ENCODE measurements at regions not wholly inside any gene's neighbourhood (a gene's known extent, or its start where the extent isn't known, plus 50 kb on each side); places are given as distances from the start of the nearest gene placed in this dataset.

DNA sequence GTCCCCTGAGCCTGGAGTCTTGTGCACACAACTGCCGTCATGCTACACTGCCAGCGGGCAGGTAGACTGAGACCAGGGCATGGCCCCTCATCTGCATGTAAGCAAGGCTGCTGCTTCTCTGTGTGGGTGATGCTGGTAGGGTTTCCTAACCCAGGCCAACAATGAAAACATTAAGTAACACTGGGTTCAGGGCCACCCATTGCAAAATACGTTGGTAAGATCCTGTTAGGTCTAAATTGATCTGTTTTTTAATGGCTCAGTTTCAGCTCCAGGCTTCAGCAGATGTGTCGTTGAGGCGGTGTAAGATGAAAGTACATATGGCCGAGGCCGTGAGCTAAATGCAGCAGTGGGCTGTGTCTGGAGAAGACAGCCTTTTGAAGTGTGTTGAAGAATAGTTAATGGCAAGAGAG, 383.4 kb downstream of the IRS2 start:
- Mint-ChIP-seq H3K27ac (ENCODE audit: unreplicated experiment) (no peak overlapping the region), H3K27me3 (ENCODE audit: low read depth, unreplicated experiment) (no peaks in the 10 kb centered on the region), H3K9me3 (ENCODE audit: unreplicated experiment) (peaks cover 2% of the 10 kb centered on the region), H3K4me3 (ENCODE audit: unreplicated experiment) (no peak overlapping the region), H3K36me3 (ENCODE audit: low read depth, unreplicated experiment) (no peaks in the 10 kb centered on the region), H3K4me1 (ENCODE audit: low read depth, unreplicated experiment) (peaks cover 2% of the 10 kb centered on the region)
- H3K9me3 ChIP-seq (ENCODE audit: insufficient read depth, low read depth, low read length), result no peaks in the 10 kb centered on the region
- H3K9ac ChIP-seq (ENCODE audit: low read length), result no peak overlapping the region
- H3K4me2 ChIP-seq (ENCODE audit: low read length), result no peak overlapping the region
- FAIRE-seq (no peak), DNase-seq (ENCODE audit: low read depth) (no peak)
- no peak overlapping the region for H2AFZ ChIP-seq (ENCODE audit: low read depth, low read length)
- TF ChIP-seq, protein P1, sequence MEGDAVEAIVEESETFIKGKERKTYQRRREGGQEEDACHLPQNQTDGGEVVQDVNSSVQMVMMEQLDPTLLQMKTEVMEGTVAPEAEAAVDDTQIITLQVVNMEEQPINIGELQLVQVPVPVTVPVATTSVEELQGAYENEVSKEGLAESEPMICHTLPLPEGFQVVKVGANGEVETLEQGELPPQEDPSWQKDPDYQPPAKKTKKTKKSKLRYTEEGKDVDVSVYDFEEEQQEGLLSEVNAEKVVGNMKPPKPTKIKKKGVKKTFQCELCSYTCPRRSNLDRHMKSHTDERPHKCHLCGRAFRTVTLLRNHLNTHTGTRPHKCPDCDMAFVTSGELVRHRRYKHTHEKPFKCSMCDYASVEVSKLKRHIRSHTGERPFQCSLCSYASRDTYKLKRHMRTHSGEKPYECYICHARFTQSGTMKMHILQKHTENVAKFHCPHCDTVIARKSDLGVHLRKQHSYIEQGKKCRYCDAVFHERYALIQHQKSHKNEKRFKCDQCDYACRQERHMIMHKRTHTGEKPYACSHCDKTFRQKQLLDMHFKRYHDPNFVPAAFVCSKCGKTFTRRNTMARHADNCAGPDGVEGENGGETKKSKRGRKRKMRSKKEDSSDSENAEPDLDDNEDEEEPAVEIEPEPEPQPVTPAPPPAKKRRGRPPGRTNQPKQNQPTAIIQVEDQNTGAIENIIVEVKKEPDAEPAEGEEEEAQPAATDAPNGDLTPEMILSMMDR (IDR thresholded peaks at IDR 0.05; ENCODE audit: insufficient read depth, low read depth, low read length), result no peak
- TF ChIP-seq EZH2 (IDR thresholded peaks at IDR 0.05; ENCODE audit: insufficient read depth, low read length), result no peak
- H3K27ac ChIP-seq (ENCODE audit: low read depth, low read length), result no peak overlapping the region
- H3K79me2 ChIP-seq (ENCODE audit: insufficient read depth, low read length), result no peaks in the 10 kb centered on the region
- H3K36me3 ChIP-seq (ENCODE audit: insufficient read depth, low read length), result no peaks in the 10 kb centered on the region
- H4K20me1 ChIP-seq (ENCODE audit: insufficient read depth, low read length), result no peaks in the 10 kb centered on the region
- H3K4me3 ChIP-seq (ENCODE audit: insufficient read depth, low read depth, low read length), result no peak overlapping the region
- no peaks in the 10 kb centered on the region for H3K27me3 ChIP-seq (ENCODE audit: insufficient read depth, low read length)
- H3K4me1 ChIP-seq (ENCODE audit: insufficient read depth, low read length), result no peaks in the 10 kb centered on the region

DNA sequence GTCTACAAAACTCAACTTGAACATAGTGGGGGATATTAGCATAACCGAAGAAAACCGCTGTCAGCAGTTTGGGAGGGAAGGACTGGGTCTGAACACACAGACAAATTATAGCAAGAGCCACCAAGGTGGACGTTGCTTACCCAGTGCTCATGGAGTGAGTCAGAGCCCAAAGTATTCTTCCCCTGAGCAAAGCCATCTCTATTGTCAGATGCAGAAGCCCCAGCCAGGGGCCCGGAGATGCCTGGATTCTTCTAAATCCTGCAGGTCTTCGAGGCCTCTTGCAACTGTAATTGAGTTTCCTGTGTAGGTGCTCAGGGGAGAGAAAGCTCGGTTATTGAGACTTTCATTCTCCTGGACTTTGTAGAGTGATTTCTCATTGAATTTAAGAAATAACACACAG, 384.5 kb downstream of the IRS2 start:
- Histone ChIP-seq H3K9me3 (ENCODE audit: insufficient read depth, low read depth, low read length) (no peaks in the 10 kb centered on the region), H3K36me3 (ENCODE audit: insufficient read depth, low read length) (no peaks in the 10 kb centered on the region), H3K27ac (ENCODE audit: low read depth, low read length) (no peak overlapping the region), H3K4me1 (ENCODE audit: insufficient read depth, low read length) (no peaks in the 10 kb centered on the region), H3K79me2 (ENCODE audit: insufficient read depth, low read length) (no peaks in the 10 kb centered on the region), H4K20me1 (ENCODE audit: insufficient read depth, low read length) (no peaks in the 10 kb centered on the region), H2AFZ (ENCODE audit: low read depth, low read length) (no peak overlapping the region), H3K4me2 (ENCODE audit: low read length) (no peak overlapping the region), H3K27me3 (ENCODE audit: insufficient read depth, low read length) (no peaks in the 10 kb centered on the region), H3K4me3 (ENCODE audit: insufficient read depth, low read depth, low read length) (no peak overlapping the region), H3K9ac (ENCODE audit: low read length) (no peak overlapping the region)
- Mint-ChIP-seq H3K9me3 (ENCODE audit: unreplicated experiment) (peaks cover 2% of the 10 kb centered on the region), H3K27ac (ENCODE audit: unreplicated experiment) (no peak overlapping the region), H3K27me3 (ENCODE audit: low read depth, unreplicated experiment) (no peaks in the 10 kb centered on the region), H3K4me3 (ENCODE audit: unreplicated experiment) (no peak overlapping the region), H3K36me3 (ENCODE audit: low read depth, unreplicated experiment) (no peaks in the 10 kb centered on the region), H3K4me1 (ENCODE audit: low read depth, unreplicated experiment) (peaks cover 2% of the 10 kb centered on the region)
- TF ChIP-seq, protein P1 (IDR thresholded peaks at IDR 0.05; ENCODE audit: insufficient read depth, low read depth, low read length), result no peak
- no peak for TF ChIP-seq EZH2 (IDR thresholded peaks at IDR 0.05; ENCODE audit: insufficient read depth, low read length)
- FAIRE-seq, result no peak
- DNase-seq (ENCODE audit: low read depth), result no peak

GRCh38 chr13:109401307-109401706, 385.1 kb downstream of the IRS2 start:
- FAIRE-seq (no peak), DNase-seq (ENCODE audit: low read depth) (no peak)
- Mint-ChIP-seq H3K4me3 (ENCODE audit: unreplicated experiment) (no peak overlapping the region), H3K4me1 (ENCODE audit: low read depth, unreplicated experiment) (peaks cover 2% of the 10 kb centered on the region), H3K9me3 (ENCODE audit: unreplicated experiment) (peaks cover 2% of the 10 kb centered on the region), H3K27me3 (ENCODE audit: low read depth, unreplicated experiment) (no peaks in the 10 kb centered on the region), H3K27ac (ENCODE audit: unreplicated experiment) (no peak overlapping the region), H3K36me3 (ENCODE audit: low read depth, unreplicated experiment) (no peaks in the 10 kb centered on the region)
- no peak overlapping the region for H3K27ac ChIP-seq (ENCODE audit: low read depth, low read length)
- no peaks in the 10 kb centered on the region for H3K79me2 ChIP-seq (ENCODE audit: insufficient read depth, low read length)
- no peak overlapping the region for H3K4me3 ChIP-seq (ENCODE audit: insufficient read depth, low read depth, low read length)
- H3K27me3 ChIP-seq (ENCODE audit: insufficient read depth, low read length), result no peaks in the 10 kb centered on the region
- no peak overlapping the region for H3K4me2 ChIP-seq (ENCODE audit: low read length)
- H3K4me1 ChIP-seq (ENCODE audit: insufficient read depth, low read length), result no peaks in the 10 kb centered on the region
- no peak overlapping the region for H3K9ac ChIP-seq (ENCODE audit: low read length)
- H3K9me3 ChIP-seq (ENCODE audit: insufficient read depth, low read depth, low read length), result no peaks in the 10 kb centered on the region
- no peak for TF ChIP-seq EZH2 (IDR thresholded peaks at IDR 0.05; ENCODE audit: insufficient read depth, low read length)
- TF ChIP-seq, protein P1 (IDR thresholded peaks at IDR 0.05; ENCODE audit: insufficient read depth, low read depth, low read length), result no peak
- H4K20me1 ChIP-seq (ENCODE audit: insufficient read depth, low read length), result no peaks in the 10 kb centered on the region
- H3K36me3 ChIP-seq (ENCODE audit: insufficient read depth, low read length), result no peaks in the 10 kb centered on the region
- H2AFZ ChIP-seq (ENCODE audit: low read depth, low read length), result no peak overlapping the region
